Astrocyte of the spinal cord (primary cell): ENCODE measurements at regions not wholly inside any gene's neighbourhood (a gene's known extent, or its start where the extent isn't known, plus 50 kb on each side); places are given as distances from the start of the nearest gene placed in this dataset.

ENCODE experiments used
- DNase-seq: peaks from one replicate; pipeline ENCODE4 v3.0.0; 2011; ENCODE audit warnings: low read depth, low spot score
- H3K4me3 ChIP-seq: 2 replicates; pipeline ENCODE4 v1.5.1; 2011; ENCODE audit warnings: low read depth, mild to moderate bottlenecking, low read length, moderate library complexity
- CTCF ChIP-seq: IDR thresholded peaks from 2 replicates; pipeline ENCODE4 v1.5.1; 2012; ENCODE audit warnings: low read depth, mild to moderate bottlenecking, low read length, inconsistent platforms
- in situ Hi-C: cut with HindIII; loops from 2 replicates; pipeline ENCODE4 v1.10.0; 2017; ENCODE audit warnings: low sequenced_read_pairs

DNA sequence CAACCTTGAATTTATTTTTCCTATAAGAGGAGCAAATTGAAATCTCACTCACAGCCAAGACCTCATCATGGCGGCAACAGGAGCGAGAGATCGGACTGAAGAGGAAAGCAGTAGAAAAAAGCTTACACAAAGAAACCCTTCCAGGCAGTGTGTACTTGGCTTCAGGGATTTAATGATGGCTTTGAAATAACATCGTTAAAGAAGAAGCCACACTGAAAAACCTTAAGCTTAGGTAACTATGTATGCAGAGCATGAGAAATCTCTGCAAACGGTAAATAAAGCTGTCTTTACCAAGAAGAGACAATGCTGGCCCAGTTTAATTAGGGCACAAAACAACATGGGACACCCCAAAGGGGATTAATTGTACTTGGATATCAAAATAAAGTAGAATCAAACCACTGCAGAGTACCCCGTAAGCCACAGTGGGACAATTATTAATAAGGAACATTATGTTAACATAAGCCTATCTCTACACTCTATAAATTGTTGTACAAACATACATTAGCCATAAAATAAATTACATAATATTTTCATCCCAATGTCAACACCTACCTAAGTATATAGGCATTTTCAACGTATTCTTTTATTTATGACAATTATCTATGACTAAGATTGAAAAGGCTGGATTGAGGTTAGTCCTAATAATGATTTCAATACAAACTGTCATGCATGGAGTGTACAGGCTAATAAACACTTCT is 360.2 kb upstream of the CHRM3 start:
- TF ChIP-seq CTCF, result no peak
- H3K4me3 ChIP-seq, result no peak overlapping the region
- in situ Hi-C loops, result no loop called here
- no peak for DNase-seq

- TF ChIP-seq CTCF, result no peak
- DNase-seq, result no peak
- in situ Hi-C loops, result no loop called here
- H3K4me3 ChIP-seq, result no peak overlapping the region
Measured at GRCh38 chr1:239025223-239025622, 361.1 kb upstream of the CHRM3 start.

DNA sequence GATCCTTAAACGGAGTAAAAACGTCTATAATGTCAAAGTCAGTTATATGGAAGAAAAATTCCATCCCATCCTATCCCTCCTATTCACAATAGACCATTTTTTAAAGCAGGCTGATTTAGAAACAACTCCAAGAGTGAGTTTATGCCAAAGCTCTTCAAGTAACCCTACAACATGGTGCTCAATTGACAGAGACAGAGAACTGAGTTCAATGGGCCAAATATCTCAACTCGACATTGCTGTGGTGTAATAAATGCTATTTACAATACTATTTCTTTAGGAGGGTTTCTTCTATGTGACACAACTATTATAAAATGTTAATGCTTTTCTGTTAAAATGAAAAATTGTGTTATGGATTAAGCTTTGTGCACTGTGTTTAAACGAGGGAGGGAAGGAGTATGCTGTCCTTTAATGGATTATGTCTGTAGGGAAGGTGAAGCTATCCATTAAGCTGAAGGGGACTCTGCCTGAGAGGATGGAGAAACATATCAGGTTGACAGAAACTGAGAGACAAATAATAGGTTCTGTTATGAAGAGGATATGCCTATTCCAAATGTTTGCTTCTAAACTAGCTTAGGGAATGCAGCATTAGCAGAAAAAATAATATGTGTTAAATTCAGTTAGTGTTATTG is 362.5 kb upstream of the CHRM3 start:
- no peak overlapping the region for H3K4me3 ChIP-seq
- DNase-seq, result no peak
- no peak for TF ChIP-seq CTCF
- in situ Hi-C loops, result no loop called here

DNA sequence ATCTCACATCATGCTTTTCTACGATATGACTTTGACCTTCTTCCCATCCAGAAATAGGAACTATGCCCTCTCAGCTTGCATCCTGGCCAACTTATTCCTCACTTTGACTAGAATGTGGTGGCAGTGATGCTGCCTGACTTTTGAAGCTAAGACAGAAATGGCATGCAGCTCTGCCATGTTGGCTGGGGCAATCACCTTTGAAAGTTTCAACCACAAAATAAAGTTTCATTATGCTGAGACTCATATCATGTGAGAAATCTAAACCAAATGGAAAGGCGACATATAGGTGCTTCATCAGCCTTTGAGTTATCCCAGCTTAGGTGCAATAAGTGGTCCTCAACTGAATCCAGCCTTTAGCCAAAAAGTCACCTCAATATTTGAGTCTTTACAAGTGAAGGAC is 370.0 kb upstream of the CHRM3 start:
- DNase-seq, result no peak
- TF ChIP-seq CTCF, result no peak
- H3K4me3 ChIP-seq, result no peak overlapping the region
- in situ Hi-C loops, result no loop called here

DNA sequence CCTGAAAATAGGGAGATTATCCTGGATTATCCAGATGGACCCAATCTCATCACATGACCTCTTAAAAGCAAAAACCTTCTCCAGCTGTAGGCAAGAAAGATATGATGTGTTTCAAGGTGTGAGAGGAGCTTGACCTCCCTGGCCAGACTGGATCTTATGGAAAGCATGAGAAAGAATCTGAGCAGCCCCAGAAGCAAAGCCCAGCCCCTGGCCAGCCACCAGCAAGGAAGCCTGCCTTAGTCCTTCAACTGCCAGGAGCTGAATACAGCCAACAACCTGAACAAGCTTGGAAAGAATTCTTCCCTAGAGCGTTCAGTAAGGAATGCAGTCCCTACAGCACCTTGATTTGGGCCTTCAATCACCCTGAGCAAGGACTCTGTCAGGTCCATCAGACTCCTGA is 375.0 kb upstream of the CHRM3 start:
- DNase-seq, result no peak
- no peak for TF ChIP-seq CTCF

GRCh38 chr1:239008568-239008967 is 377.8 kb upstream of the CHRM3 start:
- TF ChIP-seq CTCF, result no peak
- DNase-seq, result no peak
- no peak overlapping the region for H3K4me3 ChIP-seq
- in situ Hi-C loops, result no loop called here

More for the DNA sequence above, 375.0 kb upstream of the CHRM3 start:
- no peak overlapping the region for H3K4me3 ChIP-seq
- in situ Hi-C loops, result no loop called here
